ENCODE measurements at regions not wholly inside any gene's neighbourhood (a gene's known extent, or its start where the extent isn't known, plus 50 kb on each side); places are given as distances from the start of the nearest gene placed in this dataset.

DNA sequence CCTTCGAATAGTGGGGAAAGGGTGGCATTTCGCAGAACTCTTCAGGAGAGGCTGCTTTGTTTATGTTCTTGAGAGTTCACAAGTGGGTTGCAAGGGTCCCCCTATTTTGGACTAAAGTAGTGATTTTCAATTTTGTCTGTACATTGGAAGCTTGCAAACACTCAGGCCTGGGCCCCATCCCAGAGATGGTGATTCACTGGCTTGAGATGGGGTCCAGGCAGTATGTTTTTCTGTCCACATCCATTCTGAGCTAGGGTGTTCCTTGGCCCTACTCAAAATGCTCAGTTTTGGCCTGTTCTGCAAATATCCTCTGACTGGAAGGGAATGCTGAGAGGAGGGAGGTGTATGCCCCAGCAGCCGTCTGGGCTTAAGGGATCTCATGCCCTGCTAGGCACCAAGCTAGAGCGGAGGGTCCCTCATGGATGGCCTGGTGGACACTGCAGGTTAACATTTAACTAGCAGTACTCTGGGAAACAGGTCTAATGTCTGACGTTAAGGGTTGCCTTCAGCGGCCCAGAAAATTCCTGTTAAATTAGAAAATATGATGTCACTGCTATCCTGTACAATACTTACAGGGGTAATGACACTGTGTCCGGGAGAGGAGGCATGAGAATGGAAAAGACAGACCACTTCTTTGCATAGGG lies 181.4 kb downstream of the OPA1 start:
- TF ChIP-seq POLR2A (IDR thresholded peaks at IDR 0.05) (no peak), POLR2AphosphoS5 (IDR thresholded peaks at IDR 0.05) (no peak), EP300 (IDR thresholded peaks at IDR 0.05) (no peak)
- TF ChIP-seq, protein P1, sequence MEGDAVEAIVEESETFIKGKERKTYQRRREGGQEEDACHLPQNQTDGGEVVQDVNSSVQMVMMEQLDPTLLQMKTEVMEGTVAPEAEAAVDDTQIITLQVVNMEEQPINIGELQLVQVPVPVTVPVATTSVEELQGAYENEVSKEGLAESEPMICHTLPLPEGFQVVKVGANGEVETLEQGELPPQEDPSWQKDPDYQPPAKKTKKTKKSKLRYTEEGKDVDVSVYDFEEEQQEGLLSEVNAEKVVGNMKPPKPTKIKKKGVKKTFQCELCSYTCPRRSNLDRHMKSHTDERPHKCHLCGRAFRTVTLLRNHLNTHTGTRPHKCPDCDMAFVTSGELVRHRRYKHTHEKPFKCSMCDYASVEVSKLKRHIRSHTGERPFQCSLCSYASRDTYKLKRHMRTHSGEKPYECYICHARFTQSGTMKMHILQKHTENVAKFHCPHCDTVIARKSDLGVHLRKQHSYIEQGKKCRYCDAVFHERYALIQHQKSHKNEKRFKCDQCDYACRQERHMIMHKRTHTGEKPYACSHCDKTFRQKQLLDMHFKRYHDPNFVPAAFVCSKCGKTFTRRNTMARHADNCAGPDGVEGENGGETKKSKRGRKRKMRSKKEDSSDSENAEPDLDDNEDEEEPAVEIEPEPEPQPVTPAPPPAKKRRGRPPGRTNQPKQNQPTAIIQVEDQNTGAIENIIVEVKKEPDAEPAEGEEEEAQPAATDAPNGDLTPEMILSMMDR (IDR thresholded peaks at IDR 0.05) = no peak
- H3K27ac ChIP-seq = no peak overlapping the region
- no peak for DNase-seq
- H3K4me1 ChIP-seq = no peaks in the 10 kb centered on the region
- peaks cover 0 to 12% (median 3%) of the 10 kb centered on the region in 3 donors for H3K27me3 ChIP-seq
- intact Hi-C loops (cut with DNase I; ENCODE audit: low total_unique reads) = no loop called here
- no peak overlapping the region for H3K4me3 ChIP-seq
- H3K9me3 ChIP-seq = no peaks in the 10 kb centered on the region
- WGBS, 5 donors = 83 to 88% (median 84%) methylated on average over 7 of the region's 7 CpGs
- no peaks in the 10 kb centered on the region for H3K36me3 ChIP-seq

DNA sequence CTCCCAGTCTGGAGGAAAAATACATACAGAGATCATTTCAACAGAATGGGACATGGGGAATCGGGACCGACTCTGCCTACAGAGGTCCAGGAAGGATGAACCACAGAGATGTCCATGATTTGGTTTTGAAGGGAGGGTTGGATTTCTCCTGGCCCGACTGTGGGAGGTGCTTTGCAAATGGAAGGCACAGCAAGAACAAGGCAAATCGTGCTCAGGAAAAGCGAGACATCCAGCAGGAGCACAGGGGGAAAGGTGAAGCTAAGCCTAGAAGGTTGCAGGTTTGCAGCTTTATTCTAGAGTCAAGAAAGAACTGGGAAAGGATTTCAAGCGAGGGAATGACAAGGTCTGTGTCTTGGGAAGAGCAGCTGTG lies 181.9 kb downstream of the OPA1 start:
- Histone ChIP-seq H3K4me3 (no peak overlapping the region), H3K27ac (no peak overlapping the region), H3K36me3 (no peaks in the 10 kb centered on the region), H3K4me1 (no peaks in the 10 kb centered on the region), H3K27me3 (peaks cover 0 to 12% (median 3%) of the 10 kb centered on the region in 3 donors), H3K9me3 (no peaks in the 10 kb centered on the region)
- intact Hi-C loops (cut with DNase I; ENCODE audit: low total_unique reads) = loop anchor here (5.0 kb wide), 1 partner anchor 542 kb away; no protein-coding TSS in a partner anchor
- no peak for DNase-seq
- TF ChIP-seq POLR2A (IDR thresholded peaks at IDR 0.05) = no peak
- TF ChIP-seq, protein P1 (IDR thresholded peaks at IDR 0.05) = no peak
- no peak for TF ChIP-seq EP300 (IDR thresholded peaks at IDR 0.05)
- TF ChIP-seq POLR2AphosphoS5 (IDR thresholded peaks at IDR 0.05) = no peak
- WGBS, 5 donors = 84 to 91% (median 88%) methylated on average over 6 of the region's 6 CpGs

DNA sequence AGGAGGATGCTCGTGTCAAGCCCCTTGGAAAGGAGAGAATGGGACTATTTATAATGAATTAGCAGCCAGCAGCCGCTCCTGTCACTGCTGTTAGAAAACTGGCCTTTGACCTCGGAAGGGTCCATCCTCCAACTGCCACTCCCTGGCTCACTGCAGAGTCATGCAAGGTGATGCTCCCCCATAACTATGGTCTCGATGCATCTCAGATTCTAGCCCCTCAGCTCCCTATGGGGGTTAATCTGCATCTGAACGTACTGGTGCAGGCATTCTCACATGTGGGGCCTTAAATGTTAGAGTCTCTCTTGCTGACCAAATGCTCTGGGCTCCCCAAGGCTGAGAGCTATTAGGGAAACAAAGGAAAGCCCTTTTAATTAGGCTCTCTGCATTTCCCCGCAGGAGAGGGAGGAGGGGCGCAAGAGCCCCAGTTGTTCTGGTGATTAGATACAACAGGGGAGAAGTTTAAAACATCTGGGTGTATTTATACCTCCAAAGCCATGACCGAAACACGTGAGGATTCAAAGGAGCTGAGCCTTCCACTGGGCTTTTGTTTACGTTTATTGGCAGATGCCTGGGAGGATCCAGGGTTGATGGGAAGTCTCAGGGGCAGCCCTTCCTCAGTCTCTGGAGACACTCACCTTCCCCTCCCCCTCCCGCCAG lies 182.5 kb downstream of the OPA1 start:
- WGBS, 5 donors = 80 to 88% (median 84%) methylated on average over 11 of the region's 11 CpGs
- intact Hi-C loops (cut with DNase I; ENCODE audit: low total_unique reads) = loop anchor here (5.0 kb wide), 1 partner anchor 542 kb away; no protein-coding TSS in a partner anchor
- DNase-seq = no peak

DNA sequence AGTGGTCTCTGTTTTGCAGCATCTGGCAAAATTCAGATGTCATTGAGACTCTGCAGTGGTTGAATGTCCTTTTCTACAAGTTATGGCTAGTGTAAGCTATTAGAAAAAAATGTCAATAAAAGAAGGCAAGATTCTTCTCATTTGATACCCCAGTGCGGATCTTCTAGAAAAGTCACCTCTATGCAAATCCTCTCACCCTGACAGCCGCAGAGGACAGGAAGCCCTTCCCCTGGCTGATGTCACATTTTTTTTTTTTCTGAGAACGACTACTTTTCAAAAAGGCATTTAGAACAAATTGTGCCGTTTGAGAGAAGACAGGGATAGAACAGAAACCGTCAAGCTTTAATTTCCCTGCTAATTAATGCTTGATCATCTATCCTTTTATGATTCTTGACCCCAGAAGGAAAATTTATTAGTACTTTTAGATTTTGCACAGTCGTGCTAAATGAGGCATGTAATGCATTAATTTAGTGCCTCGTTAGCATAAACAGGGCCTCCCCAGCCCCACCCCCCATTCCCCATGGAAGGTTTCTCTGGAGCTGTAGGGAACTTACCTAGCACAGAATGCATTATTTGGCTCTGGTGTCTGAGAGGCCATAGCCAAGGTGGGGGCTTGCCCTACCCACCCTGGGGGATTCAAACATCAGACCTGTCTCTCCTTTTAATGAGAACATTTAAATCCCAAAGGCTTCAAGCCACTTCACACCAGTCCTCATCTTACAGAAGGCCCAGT lies 183.8 kb downstream of the OPA1 start:
- WGBS, 5 donors = 72 to 82% (median 75%) methylated on average over 7 of the region's 7 CpGs
- TF ChIP-seq POLR2A (IDR thresholded peaks at IDR 0.05) = no peak
- TF ChIP-seq EP300 (IDR thresholded peaks at IDR 0.05) = no peak
- TF ChIP-seq POLR2AphosphoS5 (IDR thresholded peaks at IDR 0.05) = no peak
- TF ChIP-seq, protein P1 (IDR thresholded peaks at IDR 0.05) = no peak
- H3K27ac ChIP-seq = no peak overlapping the region
- intact Hi-C loops (cut with DNase I; ENCODE audit: low total_unique reads) = loop anchor here (5.0 kb wide), 1 partner anchor 541 kb away; no protein-coding TSS in a partner anchor
- H3K9me3 ChIP-seq = no peaks in the 10 kb centered on the region
- H3K4me3 ChIP-seq = no peak overlapping the region
- no peak for DNase-seq
- no peaks in the 10 kb centered on the region for H3K36me3 ChIP-seq
- H3K27me3 ChIP-seq = peaks cover 0 to 12% (median 3%) of the 10 kb centered on the region in 3 donors
- H3K4me1 ChIP-seq = peaks cover 0 to 15% (median 8%) of the 10 kb centered on the region in 4 donors

More for the DNA sequence above, 182.5 kb downstream of the OPA1 start:
- Histone ChIP-seq H3K27me3 (peaks cover 0 to 12% (median 3%) of the 10 kb centered on the region in 3 donors), H3K4me3 (no peak overlapping the region), H3K36me3 (no peaks in the 10 kb centered on the region), H3K27ac (no peak overlapping the region), H3K4me1 (peaks cover 0 to 3% (median 2%) of the 10 kb centered on the region in 4 donors), H3K9me3 (no peaks in the 10 kb centered on the region)
- TF ChIP-seq POLR2A (IDR thresholded peaks at IDR 0.05) = no peak
- TF ChIP-seq POLR2AphosphoS5 (IDR thresholded peaks at IDR 0.05) = no peak
- TF ChIP-seq, protein P1 (IDR thresholded peaks at IDR 0.05) = no peak
- TF ChIP-seq EP300 (IDR thresholded peaks at IDR 0.05) = no peak

All from stomach (tissue), 8 donors.